ENCODE measurements at regions not wholly inside any gene's neighbourhood (a gene's known extent, or its start where the extent isn't known, plus 50 kb on each side); places are given as distances from the start of the nearest gene placed in this dataset.

DNA sequence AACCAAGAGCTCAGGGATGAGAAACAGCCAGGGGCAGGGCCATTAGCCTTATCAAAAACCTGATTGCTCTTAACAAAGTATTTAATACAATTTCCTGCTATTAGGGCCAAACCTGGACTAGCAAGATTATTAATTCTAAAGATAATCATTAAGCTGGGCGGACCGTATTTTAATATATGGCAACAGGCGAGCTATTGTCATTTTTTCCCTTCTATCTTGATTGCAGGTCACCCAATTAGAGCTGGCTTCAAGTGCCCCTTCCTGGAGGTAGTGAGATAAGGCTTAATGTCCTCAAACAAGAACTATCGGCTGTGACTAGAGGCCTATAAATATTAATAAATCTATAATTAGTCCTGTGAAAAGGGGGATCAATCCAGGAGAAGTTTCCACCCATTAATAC, 66.0 kb upstream of the BLCAP start:
- ATAC-seq (replicated peaks; ENCODE audit: extremely low read depth, poor library complexity, severe bottlenecking) (no peak), DNase-seq (ENCODE audit: low spot score in 2 of 2) (no peak)
- no peak overlapping the region for H3K27ac Mint-ChIP-seq (ENCODE audit: low read depth)
- no peak overlapping the region for H3K4me3 Mint-ChIP-seq
- no peaks in the 10 kb centered on the region for H3K4me1 Mint-ChIP-seq
- H3K27me3 Mint-ChIP-seq: peaks cover 80% of the 10 kb centered on the region
- H3K36me3 Mint-ChIP-seq (ENCODE audit: insufficient read depth): no peaks in the 10 kb centered on the region
- H3K9me3 Mint-ChIP-seq: no peaks in the 10 kb centered on the region

DNA sequence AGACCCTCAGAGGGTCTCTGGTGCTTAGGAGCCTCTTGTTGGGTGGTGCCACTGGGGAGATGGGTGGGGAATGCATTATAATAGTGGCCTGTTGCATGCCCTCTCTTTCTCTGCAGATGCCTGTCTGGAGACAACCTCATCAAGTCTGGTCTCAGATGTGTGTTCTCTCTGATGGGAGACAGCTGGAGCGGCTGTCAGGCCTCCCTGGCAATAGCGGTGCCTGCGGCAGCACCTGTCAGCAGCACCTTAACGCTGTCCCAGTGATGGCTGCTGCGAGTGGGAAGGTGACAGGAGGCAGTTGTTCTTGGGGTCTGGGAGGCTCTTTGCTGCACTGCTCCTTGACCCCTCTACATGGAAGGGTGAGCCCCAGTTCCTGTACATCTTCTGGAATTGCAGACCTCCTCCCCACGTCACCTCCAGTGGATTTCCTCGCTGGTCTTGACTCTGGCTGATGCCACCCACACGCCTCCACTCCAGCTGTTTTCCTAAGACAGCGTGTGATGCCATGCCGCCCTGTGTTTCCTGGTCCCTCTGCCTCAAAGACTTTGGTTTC, 63.3 kb upstream of the BLCAP start:
- peaks cover 87% of the 10 kb centered on the region for H3K27me3 Mint-ChIP-seq
- H3K4me1 Mint-ChIP-seq: no peaks in the 10 kb centered on the region
- no peak for DNase-seq (ENCODE audit: low spot score in 2 of 2)
- H3K27ac Mint-ChIP-seq (ENCODE audit: low read depth): no peak overlapping the region
- no peak for ATAC-seq (replicated peaks; ENCODE audit: extremely low read depth, poor library complexity, severe bottlenecking)
- H3K9me3 Mint-ChIP-seq: no peaks in the 10 kb centered on the region
- no peaks in the 10 kb centered on the region for H3K36me3 Mint-ChIP-seq (ENCODE audit: insufficient read depth)
- H3K4me3 Mint-ChIP-seq: no peak overlapping the region

DNA sequence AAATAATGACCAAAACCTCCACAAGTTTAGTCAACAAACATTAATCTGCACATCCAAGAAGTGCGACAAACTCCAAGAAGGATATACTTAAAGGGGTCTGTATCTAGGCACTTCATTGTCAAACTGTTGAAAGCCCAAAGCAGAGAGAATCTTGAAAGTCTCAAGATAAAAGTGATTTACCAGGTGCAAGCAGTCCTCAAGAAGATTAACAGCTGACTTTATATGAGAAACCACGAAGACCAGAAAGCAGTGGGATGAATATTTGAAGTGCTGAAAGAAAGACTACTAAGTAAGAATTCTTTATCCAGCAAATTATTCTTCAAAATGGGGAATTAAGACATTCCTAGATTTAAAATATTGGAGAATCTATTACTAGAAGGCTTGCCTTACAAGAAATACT, 58.4 kb upstream of the BLCAP start:
- Mint-ChIP-seq H3K27ac (ENCODE audit: low read depth) (no peak overlapping the region), H3K4me1 (no peaks in the 10 kb centered on the region), H3K27me3 (peaks cover 92% of the 10 kb centered on the region), H3K9me3 (no peaks in the 10 kb centered on the region), H3K4me3 (no peak overlapping the region), H3K36me3 (ENCODE audit: insufficient read depth) (no peaks in the 10 kb centered on the region)
- DNase-seq (ENCODE audit: low spot score in 2 of 2): no peak
- ATAC-seq (replicated peaks; ENCODE audit: extremely low read depth, poor library complexity, severe bottlenecking): no peak

DNA sequence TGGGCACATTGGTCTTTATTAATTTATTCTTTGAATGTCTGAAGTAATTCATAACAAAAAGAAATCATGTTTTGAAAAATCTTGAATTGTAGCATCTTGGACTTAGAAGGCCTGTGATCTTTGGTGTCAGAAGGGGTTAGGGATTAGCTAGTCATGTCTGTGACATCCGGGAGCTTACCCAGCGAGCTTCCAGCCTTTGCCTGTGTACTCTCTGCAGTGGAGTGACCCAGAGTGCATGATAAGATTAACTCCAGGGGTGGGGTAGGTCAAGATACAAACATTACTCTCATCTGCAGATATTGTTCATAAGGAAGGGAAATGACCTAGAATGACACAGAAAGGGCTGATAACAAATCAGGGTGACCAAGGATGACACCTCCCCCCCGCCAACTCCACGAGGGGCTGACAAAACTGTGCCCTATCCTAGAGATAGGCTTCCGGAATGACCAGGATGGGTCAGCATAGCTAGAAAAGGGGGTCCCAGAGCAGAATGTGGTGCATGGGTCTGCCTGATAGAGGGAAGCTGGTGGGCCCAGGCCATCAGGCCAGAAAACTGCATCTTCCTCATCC, 56.6 kb upstream of the BLCAP start:
- no peak overlapping the region for H3K27ac Mint-ChIP-seq (ENCODE audit: low read depth)
- peaks cover 92% of the 10 kb centered on the region for H3K27me3 Mint-ChIP-seq
- no peaks in the 10 kb centered on the region for H3K4me1 Mint-ChIP-seq
- ATAC-seq (replicated peaks; ENCODE audit: extremely low read depth, poor library complexity, severe bottlenecking): no peak
- peaks cover 2% of the 10 kb centered on the region for H3K36me3 Mint-ChIP-seq (ENCODE audit: insufficient read depth)
- no peak overlapping the region for H3K4me3 Mint-ChIP-seq
- H3K9me3 Mint-ChIP-seq: no peaks in the 10 kb centered on the region
- no peak for DNase-seq (ENCODE audit: low spot score in 2 of 2)

DNA sequence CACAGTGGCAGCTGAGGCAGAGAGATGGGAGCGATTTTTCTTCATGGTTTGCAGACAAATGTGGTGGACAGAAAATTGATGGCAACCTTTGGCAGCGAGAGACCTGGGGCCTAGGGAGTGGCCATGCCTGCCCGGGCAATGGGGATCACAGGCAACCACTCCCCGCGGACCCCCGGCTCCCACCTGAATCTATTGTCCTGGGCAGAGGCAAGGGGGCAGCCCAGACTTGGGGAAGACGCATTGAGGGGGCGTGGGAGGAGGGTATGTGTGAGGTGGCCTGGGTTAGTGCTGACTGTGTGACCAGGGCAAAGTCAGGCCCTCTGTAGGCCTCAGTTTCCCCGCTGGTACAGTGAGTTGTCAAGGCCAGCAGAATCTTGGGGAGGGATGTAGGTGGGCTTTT, 53.6 kb upstream of the BLCAP start:
- H3K27ac Mint-ChIP-seq (ENCODE audit: low read depth): no peak overlapping the region
- H3K4me1 Mint-ChIP-seq: no peaks in the 10 kb centered on the region
- ATAC-seq (replicated peaks; ENCODE audit: extremely low read depth, poor library complexity, severe bottlenecking) (no peak), DNase-seq (ENCODE audit: low spot score in 2 of 2) (no peak)
- H3K9me3 Mint-ChIP-seq: no peaks in the 10 kb centered on the region
- peaks cover 2% of the 10 kb centered on the region for H3K36me3 Mint-ChIP-seq (ENCODE audit: insufficient read depth)
- H3K27me3 Mint-ChIP-seq: peaks cover 83% of the 10 kb centered on the region
- H3K4me3 Mint-ChIP-seq: no peak overlapping the region

- no peak overlapping the region for H3K4me3 Mint-ChIP-seq
- DNase-seq (ENCODE audit: low spot score in 2 of 2) (no peak), ATAC-seq (replicated peaks; ENCODE audit: extremely low read depth, poor library complexity, severe bottlenecking) (no peak)
- peaks cover 2% of the 10 kb centered on the region for H3K36me3 Mint-ChIP-seq (ENCODE audit: insufficient read depth)
- no peak overlapping the region for H3K27ac Mint-ChIP-seq (ENCODE audit: low read depth)
- no peaks in the 10 kb centered on the region for H3K4me1 Mint-ChIP-seq
- H3K27me3 Mint-ChIP-seq: peaks cover 74% of the 10 kb centered on the region
- no peaks in the 10 kb centered on the region for H3K9me3 Mint-ChIP-seq
Measured at GRCh38 chr20:37580069-37580468, 52.4 kb upstream of the BLCAP start.

- ATAC-seq (replicated peaks; ENCODE audit: extremely low read depth, poor library complexity, severe bottlenecking) (no peak), DNase-seq (ENCODE audit: low spot score in 2 of 2) (no peak)
- peaks cover 2% of the 10 kb centered on the region for H3K36me3 Mint-ChIP-seq (ENCODE audit: insufficient read depth)
- peaks cover 67% of the 10 kb centered on the region for H3K27me3 Mint-ChIP-seq
- no peak overlapping the region for H3K4me3 Mint-ChIP-seq
- no peaks in the 10 kb centered on the region for H3K4me1 Mint-ChIP-seq
- H3K9me3 Mint-ChIP-seq: no peaks in the 10 kb centered on the region
- no peak overlapping the region for H3K27ac Mint-ChIP-seq (ENCODE audit: low read depth)
Measured at GRCh38 chr20:37579106-37579505, 51.4 kb upstream of the BLCAP start.

GRCh38 chr20:37577981-37578380, 50.3 kb upstream of the BLCAP start:
- Mint-ChIP-seq H3K4me3 (no peak overlapping the region), H3K27me3 (peaks cover 69% of the 10 kb centered on the region), H3K9me3 (no peaks in the 10 kb centered on the region), H3K36me3 (ENCODE audit: insufficient read depth) (peaks cover 2% of the 10 kb centered on the region), H3K4me1 (no peaks in the 10 kb centered on the region), H3K27ac (ENCODE audit: low read depth) (no peak overlapping the region)
- ATAC-seq (replicated peaks; ENCODE audit: extremely low read depth, poor library complexity, severe bottlenecking) (no peak), DNase-seq (ENCODE audit: low spot score in 2 of 2) (no peak)

Data from central memory CD8-positive, alpha-beta T cell (primary cell).